Inferior parietal cortex (tissue), 1 donor: ENCODE measurements at regions not wholly inside any gene's neighbourhood (a gene's known extent, or its start where the extent isn't known, plus 50 kb on each side); places are given as distances from the start of the nearest gene placed in this dataset.
"Not testable (repeated sequence)": the region's sequence is repeated elsewhere in the genome, so short reads cannot be mapped to it uniquely, and the experiment has no call there.

Experiments
- DNase-seq: peaks from one replicate; pipeline ENCODE4 v3.0.0-alpha.2; 2016; ENCODE audit errors: extremely low spot score

- DNase-seq, result no peak
Measured at GRCh38 chr5:56298336-56299090, 65.4 kb upstream of the ANKRD55 start.

GRCh38 chr5:56297851-56298250, 64.7 kb upstream of the ANKRD55 start:
- DNase-seq, result no peak

GRCh38 chr5:56295311-56295710, 62.2 kb upstream of the ANKRD55 start:
- not testable (repeated sequence) for DNase-seq

- DNase-seq, result no peak
Measured at GRCh38 chr5:56294354-56294753, 61.2 kb upstream of the ANKRD55 start.

GRCh38 chr5:56292874-56293273, 59.7 kb upstream of the ANKRD55 start:
- not testable (repeated sequence) for DNase-seq

GRCh38 chr5:56291661-56292374, 58.7 kb upstream of the ANKRD55 start:
- DNase-seq, result no peak

GRCh38 chr5:56291079-56291643, 58.0 kb upstream of the ANKRD55 start:
- DNase-seq, result no peak

GRCh38 chr5:56290378-56291078, 57.4 kb upstream of the ANKRD55 start:
- DNase-seq, result no peak

GRCh38 chr5:56289602-56289987, 56.5 kb upstream of the ANKRD55 start:
- DNase-seq, result no peak

GRCh38 chr5:56288873-56289601, 55.9 kb upstream of the ANKRD55 start:
- DNase-seq, result no peak

GRCh38 chr5:56286015-56286884, 53.1 kb upstream of the ANKRD55 start:
- no peak for DNase-seq

- DNase-seq, result no peak
Measured at GRCh38 chr5:56282951-56283350, 49.8 kb upstream of the ANKRD55 start.
